ENCODE measurements at regions not wholly inside any gene's neighbourhood (a gene's known extent, or its start where the extent isn't known, plus 50 kb on each side); places are given as distances from the start of the nearest gene placed in this dataset.

DNA sequence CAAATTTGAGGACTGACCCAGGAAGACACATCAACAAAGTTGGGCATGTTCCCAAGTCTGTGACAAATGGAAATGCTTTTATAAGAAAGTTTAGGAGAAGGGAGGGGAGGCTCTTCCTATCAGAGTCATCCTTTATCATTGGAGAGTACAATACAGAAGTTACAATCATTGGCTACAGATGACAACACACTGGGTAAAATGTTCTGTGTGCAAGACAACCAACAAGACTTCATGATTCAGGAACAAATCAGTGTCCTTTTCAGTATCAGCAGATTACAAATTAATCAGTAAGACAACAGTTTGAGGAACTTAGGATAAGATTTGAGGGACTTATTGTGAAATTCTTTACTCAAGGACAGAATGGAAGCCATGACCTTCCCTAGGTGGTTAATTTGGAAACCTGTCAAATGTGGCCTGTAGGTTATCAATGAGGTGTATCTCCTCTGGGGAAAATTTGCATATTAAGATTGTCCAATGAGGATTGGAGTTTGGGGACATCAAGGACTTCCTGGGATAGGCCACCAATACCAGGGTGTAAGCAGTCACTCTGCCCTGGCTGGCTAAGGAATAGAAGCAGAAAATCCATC is 274.4 kb upstream of the RORA start:
- TF ChIP-seq EZH2 (IDR thresholded peaks at IDR 0.05; ENCODE audit: low read length) = no peak
- TF ChIP-seq, protein P1, sequence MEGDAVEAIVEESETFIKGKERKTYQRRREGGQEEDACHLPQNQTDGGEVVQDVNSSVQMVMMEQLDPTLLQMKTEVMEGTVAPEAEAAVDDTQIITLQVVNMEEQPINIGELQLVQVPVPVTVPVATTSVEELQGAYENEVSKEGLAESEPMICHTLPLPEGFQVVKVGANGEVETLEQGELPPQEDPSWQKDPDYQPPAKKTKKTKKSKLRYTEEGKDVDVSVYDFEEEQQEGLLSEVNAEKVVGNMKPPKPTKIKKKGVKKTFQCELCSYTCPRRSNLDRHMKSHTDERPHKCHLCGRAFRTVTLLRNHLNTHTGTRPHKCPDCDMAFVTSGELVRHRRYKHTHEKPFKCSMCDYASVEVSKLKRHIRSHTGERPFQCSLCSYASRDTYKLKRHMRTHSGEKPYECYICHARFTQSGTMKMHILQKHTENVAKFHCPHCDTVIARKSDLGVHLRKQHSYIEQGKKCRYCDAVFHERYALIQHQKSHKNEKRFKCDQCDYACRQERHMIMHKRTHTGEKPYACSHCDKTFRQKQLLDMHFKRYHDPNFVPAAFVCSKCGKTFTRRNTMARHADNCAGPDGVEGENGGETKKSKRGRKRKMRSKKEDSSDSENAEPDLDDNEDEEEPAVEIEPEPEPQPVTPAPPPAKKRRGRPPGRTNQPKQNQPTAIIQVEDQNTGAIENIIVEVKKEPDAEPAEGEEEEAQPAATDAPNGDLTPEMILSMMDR (optimal IDR thresholded peaks at IDR 0.05 in 1 of 3, IDR thresholded peaks at IDR 0.05 in 1 of 3, conservative IDR thresholded peaks at IDR 0.05 in 1 of 3; ENCODE audit: extremely low read depth in 1 of 3, insufficient read depth in 2 of 3, low read length in 3 of 3) = no peak

All from keratinocyte (primary cell).